ENCODE measurements at regions not wholly inside any gene's neighbourhood (a gene's known extent, or its start where the extent isn't known, plus 50 kb on each side); places are given as distances from the start of the nearest gene placed in this dataset.

DNA sequence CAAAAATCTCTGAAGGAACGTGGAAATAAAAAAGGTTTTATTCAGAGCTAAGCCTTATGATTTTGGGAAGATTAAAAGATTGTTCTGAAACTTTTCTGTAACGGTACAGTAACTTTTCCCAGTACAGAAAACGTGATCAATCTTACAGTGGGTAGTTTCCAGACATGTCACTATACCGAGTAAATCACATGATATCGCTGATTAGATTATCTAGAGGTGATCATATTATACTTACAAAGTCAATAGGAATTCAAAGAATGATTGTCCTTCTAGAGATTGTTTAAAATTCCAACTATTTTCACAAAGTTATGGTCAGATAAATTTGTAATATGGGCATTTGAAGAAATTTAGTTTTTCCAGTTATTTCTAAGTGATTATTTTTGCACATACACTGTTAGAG, 736.0 kb upstream of the GRM7 start:
- DNase-seq: no peak

DNA sequence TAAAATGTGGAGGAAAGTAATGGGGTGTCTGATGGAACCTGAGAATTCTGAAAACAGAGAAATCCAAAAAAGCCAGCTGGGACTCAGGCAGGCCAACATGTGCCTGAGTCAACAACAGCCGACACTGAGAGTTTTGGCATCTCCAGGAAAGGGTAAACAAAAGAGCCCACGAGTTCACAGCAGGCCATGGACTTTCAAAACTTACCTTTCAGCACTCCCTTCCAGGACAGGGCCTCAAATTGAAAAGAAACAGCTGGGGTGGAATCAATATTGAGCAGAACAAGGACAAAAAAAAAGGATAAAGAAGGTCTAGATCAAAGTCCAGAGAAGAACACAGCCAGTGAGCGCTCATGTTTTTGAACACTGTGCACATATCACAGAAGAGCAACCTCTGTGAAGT, 735.4 kb upstream of the GRM7 start:
- DNase-seq: no peak

DNA sequence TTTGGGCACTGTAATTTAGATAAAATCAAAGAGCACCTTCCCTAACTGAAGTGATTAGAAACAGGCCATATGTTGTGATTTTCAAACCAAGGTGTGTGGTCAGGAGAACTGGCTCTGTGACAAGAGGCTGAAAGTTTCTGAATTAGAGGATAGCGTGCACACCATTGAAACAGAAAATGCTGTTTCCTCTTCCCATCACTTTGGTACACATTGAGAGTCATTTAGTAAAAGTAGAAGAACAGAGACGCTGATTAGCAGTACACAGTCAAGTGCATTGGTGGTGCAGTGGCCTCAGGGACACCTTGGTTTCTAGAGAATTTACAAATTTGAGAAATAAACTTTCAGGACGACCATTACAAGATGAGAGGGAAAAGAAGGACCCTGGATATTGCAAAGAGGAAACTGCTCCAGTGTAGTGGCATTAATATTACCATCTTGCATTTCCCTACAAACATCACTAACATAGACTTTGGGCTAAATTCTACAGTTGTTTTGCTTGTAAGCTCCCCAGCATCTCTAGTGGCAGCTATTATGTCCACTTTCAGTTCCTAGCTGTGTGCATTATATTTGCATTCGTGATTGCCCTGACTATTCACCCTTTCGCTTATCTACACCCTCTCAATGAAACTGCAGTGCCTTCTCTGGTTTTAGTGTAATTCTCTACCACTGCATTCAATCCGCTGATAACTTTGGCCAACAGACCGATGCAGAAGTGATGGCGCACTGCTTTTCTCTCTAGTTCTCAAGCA, 728.1 kb upstream of the GRM7 start:
- DNase-seq: no peak

DNA sequence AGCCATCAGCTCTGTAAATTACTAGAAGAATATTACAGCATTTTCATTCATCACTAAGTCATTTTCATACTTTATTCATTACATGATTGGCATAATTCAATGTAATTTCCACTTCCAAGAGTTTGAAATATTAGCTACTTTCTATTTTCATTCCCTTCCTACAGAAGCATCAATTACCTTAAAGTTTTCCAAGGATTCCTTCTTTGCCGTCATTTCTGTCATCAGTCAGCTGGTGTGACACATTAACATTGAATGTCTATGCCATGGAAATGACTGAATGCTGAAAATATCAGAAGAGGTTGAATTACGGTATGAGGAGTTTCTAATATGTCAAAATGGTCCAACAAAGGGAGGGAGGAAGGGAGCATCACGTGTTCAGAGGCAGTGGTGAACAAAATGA, 718.2 kb upstream of the GRM7 start:
- no peak for DNase-seq

DNA sequence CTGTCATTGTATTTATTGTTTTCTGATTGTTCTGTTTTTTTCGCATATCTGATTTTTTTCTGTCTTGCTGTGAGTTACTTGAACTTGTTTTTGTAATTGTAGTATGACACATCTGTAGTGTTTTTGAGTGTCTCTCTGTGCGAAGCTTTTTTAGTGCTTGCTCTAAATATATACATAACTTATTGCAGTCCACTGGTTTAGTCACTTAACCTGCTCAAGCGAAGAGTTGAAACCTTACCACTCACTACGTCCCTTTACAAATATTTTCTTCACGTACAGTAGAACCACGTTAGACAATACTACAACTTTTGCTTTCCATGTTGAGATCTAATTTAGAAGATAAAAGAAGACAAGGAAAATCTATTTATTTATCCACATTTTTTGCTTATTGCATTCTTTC, 713.0 kb upstream of the GRM7 start:
- DNase-seq: no peak

DNA sequence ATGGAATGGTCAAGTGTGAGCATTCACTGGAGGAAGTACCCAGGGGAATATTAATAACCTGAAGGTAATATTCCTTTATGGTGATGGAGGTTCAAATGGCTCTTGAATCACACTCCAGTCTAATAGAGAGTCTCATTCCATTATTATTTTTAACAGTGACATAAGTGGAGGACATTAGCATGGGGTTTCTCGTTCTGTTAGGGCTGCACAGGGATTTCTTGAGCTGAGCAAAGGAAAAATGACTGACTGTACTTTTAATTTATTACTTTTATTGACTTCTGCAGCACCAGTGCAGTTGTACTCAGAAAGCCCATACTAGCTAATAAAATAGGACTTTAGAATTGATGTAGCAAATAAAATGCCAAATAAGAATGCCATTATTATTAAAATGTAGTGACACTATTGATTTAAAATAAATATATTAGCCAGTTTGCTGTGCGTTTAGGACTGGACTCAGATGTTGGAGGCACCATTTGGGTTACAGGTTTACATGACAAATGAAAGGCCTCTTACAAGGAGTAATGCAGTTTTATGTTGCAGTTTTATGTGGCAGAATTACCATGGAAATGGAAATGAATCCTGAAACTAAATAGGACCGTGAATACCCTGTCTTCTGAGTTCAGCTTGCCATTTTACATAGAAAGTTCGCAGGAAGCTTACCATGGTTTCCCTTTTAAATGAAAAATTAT, 705.1 kb upstream of the GRM7 start:
- DNase-seq: no peak

DNA sequence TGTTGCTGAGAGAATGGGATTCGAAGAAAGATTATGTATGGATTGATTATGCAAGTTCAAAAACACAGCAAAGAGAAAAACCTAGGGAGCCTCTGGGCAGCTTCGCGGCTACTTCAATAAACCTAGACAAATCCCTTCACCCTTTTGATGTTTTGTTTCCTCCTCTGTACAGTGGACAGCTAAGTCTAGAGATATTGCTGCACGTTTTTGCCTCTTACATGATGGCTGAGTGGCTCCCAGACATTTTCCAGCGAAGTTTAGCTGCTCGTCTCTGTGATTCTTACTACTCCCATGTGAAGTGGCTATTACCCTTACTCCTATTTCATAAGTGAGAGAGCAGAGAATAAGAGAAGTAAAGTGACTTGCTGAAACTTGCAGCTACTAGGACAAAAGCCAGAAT, 695.0 kb upstream of the GRM7 start:
- no peak for DNase-seq

DNA sequence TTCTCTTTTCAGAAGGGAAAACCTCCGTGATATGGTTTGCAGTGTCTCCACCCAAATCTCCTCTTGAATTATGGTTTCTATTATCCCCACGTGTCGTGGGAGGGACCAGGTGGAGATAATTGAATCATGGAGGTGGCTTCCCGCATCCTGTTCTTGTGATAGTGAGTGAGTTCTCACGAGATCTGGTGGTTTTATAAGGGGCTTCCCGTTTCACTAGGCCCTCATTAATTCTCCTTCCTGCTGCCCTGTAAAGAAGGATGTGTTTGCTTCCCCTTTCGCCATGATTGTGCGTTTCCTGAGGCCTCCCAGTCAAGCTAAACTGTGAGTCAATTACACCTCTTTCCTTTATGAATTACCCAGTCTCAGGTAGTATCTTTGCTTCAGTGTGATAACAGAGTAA, 692.7 kb upstream of the GRM7 start:
- no peak for DNase-seq

DNA sequence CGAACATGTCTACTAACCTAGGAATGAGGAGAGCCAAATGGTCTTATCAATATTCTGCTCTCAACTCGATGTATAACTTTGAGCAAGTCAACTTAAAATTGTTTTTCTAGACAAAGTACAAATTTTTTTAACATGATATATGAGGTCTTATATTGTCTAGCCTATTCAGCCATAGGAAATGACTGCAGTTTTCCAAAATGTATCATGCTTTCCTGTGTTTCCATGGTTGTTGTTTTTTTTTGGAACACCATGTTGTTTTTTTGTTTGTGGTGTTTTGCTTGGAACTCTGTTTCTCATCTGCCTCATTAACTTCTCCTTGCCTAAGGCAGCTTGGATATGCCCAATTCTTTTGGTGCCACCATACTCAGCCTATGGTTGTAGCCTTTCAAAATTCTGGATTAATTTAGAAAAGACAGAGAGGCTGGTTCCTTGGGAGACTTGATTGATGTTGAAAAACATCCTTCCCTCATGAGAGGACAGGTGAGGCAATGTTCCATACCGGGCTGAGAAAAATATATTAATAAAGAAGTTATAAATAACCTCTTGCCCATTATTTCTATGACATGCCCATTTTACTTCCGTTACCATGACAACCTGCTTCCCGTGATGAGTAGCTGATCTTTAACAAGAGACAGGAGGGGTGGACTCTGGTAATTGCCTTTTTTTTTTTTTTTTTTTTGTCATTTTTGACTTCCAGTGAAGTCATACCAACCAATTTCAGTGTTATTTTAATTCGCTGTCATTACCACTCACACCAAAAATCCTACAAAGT, 687.9 kb upstream of the GRM7 start:
- DNase-seq: no peak

DNA sequence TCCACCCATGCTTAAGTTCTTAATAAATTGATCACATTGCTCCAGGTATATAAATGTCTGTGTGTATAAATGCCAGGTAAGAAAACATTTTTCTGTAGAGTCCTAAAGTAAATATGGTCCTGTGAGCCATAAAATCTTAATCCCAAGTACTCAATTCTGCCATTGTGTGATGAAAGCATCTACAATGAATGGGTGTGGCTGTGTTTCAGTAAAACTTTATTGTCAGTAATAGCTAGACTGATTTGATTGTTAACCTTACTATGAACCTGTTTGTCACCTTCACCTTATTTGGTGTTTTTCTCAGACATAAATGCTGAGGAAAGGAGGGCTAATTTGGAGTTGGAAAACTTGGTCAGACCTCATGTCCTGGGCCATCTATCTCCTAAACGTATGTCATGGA, 683.5 kb upstream of the GRM7 start:
- DNase-seq: no peak

DNA sequence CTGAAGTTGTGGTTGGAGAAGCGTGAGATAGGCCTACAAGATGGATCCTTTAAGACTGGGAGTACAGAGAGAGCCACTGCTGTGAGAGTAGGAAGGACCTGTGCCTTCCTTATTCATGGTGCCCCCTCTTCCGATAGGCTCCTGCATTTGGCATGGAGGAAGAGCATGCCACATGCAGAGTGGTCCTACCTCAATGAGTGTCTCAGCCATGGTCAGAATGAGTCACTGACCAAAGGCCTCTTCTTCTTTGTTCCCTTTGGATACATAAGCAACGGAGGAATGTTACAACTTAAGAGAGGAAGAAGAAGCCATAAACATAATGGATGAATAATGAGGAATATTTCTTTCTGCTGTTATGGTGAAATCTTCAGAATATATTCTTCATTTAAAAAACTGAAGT, 681.2 kb upstream of the GRM7 start:
- no peak for DNase-seq

DNA sequence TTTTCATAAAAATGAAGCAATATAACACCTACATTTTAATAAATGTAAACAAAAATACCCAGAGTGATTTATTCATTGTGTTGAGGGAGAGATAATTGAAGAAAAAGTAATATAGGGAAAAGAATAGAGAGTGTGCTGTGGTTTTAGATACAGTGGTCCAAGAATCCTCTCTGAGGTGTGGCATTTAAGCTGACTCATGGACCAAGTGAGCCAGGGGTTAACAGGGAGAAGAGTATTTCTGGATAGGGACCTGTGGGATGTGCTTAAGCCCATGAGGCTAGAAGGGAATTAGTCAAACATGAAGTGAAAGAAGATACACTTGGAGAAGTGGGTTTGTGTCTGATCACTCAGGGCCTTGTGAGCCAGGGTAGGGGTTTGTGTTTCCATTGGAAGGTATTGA, 680.7 kb upstream of the GRM7 start:
- DNase-seq: no peak

DNA sequence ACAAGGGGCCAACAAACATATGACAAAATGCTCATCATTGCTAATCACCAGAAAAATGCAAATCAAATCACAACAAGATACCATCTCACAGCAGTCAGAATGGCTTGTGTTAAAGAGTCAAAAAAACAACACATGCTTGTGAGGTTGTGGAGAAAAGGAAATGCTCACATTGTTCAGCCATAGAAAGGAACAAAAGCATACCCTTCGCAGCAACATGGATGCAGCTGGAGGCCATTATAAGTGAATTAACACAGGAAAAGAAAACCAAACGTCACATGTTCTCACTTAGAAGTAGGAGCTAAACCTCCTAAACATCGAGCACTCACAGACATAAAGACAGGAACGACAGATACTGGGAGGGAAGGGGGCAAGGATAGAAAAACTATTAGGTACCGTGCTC, 678.4 kb upstream of the GRM7 start:
- no peak for DNase-seq

DNA sequence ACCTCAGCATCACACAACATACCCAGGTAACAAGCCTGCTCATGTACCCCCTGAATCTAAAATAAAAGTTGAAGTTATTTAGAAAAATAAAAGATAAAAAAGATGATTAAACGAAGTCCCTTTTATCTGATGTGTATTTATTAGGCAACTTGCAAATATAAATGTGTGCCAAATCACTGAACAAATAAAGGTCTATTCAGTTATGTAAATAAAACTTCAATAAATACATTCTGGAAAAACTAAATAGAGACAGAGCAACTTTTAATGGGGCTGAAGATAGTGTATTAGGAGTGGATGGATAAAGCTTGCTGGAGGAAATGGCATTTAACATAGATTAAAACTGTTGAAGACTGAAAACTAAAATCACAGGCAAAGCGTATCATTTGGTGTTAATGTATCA, 678.0 kb upstream of the GRM7 start:
- DNase-seq: no peak

DNA sequence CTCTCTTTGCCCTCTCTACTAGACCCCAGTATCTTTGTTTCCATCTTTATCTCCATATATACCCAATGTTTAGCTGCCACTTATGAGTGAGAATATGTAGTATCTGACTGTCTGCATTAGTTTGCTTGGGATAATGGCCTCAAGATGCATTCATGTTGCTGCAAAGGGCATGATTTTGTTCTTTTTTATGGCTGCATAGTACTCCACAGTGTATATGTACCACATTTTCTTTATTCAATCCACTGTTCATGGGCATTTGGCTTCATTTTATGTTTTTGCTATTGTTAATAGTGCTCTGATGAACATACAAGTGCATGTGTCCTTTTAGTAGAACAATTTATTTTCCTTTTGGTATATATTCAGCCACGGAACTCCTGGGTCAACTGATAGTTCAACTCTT, 671.5 kb upstream of the GRM7 start:
- no peak for DNase-seq

DNA sequence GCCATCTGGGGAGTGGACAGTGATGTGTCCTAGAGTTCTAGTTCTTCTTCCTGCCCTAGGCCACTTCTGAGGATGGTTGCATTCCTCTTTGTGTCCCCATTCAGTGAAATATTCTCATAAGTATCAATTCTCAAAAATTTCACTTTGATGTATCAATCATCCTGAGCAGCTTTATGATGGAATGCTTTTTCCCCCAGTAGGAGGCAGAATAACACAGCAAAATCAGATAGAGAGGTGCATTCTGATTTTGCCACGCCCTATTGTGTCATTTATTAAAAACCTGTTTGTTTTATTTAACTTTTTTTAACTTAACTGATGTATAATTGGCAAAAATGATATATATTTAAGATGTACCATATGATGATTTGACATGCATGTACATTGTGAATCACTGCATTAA, 656.0 kb upstream of the GRM7 start:
- DNase-seq: no peak

DNA sequence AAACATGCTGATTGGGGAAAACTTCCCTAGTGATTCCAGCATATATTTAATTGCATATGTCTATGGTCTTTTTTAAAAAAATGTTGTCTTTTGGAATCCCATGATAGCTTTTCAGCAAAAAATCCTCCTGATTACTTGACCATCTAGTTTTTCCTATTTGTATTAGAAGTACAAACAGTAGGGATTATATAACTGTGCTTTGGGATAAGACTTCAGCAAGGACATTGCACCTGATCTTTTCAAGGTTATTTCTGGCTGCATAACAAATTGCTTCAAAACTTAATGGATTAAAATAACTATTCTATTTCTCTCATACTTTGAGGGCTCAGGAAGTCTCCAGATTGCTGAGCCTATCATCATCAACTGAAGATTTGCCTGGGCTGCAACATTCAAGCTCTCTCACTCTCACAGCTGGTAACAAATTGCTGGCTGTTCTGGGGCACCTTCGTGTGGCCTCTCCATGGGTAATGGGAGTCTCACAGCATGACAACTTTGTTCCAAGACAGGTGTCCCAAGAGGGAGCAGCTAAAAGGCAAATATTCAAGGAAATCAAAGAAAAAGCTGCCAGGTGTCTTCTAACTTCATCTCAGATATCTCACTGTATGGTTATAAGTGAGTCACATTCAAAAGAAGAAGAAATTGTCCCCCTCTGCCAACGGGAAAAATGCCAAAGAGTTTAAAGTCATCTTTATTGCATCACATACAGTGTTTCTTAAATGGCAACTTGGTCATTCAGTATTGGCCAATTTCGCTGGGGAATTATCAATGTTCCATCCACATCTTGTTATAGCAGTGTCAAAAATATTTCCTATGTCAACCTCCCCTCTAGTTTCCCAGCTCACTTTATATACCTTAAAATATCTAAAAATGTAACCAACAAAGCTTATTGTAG, 644.5 kb upstream of the GRM7 start:
- DNase-seq: no peak

DNA sequence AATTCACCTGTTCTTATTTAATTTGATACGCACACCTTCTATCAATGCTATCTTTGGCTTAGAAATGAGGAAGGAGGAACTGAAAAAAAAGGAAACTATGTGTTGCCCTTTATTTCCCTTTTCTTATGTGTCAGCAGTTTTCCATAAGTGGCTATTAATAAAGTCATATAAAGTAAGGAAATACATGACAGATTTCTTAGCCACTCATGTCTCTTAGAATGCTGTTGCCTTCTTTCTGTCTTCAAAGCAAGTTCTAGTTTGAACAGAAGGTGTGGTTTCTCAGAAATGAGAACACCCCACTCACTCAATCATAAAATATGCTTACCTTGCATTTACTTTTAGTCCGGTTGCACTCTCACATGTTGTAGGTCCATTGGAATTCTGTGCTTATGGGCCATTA, 640.5 kb upstream of the GRM7 start:
- no peak for DNase-seq

DNA sequence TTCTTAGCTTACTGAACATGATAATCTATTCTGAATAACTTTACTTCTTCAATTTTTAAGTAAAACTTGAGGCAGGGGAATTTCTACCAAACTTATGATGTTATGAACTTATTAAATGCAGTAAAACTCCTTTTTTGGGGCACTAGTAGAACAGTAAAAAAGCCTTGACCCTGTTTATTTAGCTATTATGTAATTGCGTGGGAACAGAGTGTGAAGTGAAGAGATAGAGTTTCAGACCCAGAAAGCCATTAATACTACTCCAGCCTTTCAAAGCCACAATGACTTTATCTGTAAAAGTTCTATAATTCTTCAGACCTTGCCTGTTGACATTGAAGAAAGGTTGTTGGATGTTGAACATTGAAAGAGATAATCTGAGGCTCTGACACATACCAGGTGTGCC, 638.8 kb upstream of the GRM7 start:
- DNase-seq: no peak

DNA sequence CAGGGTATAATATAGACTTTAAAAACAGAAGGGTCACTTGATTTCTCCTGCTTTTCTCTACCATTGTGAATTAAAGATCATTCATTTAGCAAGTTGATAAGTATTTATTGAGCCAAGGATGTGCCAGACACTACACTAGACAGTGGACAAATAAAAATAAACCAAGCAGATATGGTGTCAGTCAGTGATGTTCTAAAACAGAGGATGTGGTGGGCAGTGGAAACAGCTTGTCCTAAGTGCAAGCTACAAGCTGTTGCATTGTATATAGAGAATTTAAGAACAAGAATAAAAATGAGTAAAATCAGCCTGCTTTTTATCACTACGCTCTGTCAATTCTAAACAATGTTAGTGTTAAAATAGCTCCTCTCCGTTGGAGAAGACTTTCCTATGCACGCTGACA, 637.3 kb upstream of the GRM7 start:
- no peak for DNase-seq

DNA sequence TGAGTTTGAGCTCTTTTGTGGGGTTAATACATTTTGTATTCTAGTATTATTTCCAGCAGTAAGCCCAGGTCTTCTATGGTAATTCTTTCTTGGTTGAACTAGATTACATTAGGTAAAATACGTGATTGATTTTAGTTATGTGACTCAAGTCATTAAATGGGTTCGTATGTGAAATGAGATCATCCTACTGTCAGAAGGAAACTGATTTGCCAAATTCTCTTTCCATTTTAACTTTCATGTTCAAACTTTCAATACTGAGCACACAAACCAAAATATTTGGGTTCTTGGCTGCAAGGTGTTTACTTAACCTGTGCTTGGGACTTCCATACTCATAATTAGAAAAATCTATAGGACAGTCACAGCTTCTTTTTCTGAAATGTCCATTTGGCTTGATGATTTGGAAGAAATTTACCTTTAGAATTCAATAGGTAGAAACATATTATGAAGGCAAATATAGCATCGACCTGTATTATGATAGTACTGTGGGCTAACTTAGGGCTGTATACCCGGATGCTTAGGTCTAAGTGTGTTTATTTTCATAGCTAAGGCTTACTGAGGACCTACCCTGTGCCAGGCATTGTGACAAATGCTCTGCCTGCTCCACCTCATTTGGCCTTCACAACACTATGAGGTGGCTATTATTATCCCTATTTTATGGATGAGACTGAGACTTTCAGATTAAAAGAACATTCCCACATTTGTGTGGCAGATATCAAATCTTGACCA, 631.8 kb upstream of the GRM7 start:
- no peak for DNase-seq

DNA sequence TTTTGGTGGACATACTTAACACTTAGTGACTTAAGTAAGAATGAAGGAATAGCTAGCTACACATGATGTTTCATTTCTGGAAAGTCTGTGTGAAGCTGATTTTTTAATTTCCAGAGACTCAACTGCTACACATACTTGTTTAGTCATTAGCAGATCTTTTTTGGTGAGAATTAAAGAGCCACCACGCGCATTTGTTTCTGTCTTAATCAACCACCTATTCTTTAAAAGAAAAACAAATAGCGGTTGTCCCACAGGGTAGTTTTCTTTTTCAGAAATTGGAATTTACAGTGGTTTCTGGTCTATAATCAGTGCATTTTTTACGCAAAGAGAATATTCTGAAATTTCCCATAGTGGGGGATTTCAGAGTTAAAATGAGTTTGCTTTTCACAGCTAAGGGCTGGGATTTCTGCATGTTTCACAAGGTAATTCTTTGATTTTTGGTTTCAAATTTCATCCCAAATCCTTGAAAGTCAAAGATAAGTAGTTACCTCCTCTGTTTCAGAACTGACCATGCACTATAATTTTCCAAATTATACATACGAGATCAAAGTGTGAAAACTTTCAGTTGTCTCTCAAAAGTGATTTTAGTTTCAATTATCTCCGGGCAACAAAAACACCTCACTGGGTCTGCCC, 631.0 kb upstream of the GRM7 start:
- no peak for DNase-seq

Measured in activated CD8-positive, alpha-beta memory T cell treated with anti-CD3 and anti-CD28 coated beads, Interleukin-2, amount 50 U/mL, for 48 hours (primary cell).